Stimulated activated CD8-positive, alpha-beta memory T cell treated with anti-CD3 and anti-CD28 coated beads, Interleukin-15, amount 100 ng/mL, for 4 hours (primary cell): ENCODE measurements at regions not wholly inside any gene's neighbourhood (a gene's known extent, or its start where the extent isn't known, plus 50 kb on each side); places are given as distances from the start of the nearest gene placed in this dataset.
"Not testable (repeated sequence)": the region's sequence is repeated elsewhere in the genome, so short reads cannot be mapped to it uniquely, and the experiment has no call there.

Experiments
- DNase-seq, 2 donors: peaks; one replicate each; pipeline ENCODE4 v3.0.0-alpha.2; 2020; ENCODE audit warnings: low read depth in 2 of 2

- DNase-seq, result no peak
Measured at GRCh38 chr10:8338177-8338766, 283.8 kb downstream of the GATA3 start.

- no peak for DNase-seq
Measured at GRCh38 chr10:8344756-8345155, 290.3 kb downstream of the GATA3 start.

GRCh38 chr10:8346861-8347260 lies 292.4 kb downstream of the GATA3 start:
- DNase-seq, result no peak

- DNase-seq, result not testable (repeated sequence)
Measured at GRCh38 chr10:8347614-8348013, 293.1 kb downstream of the GATA3 start.

- no peak for DNase-seq
Measured at GRCh38 chr10:8349610-8350249, 295.2 kb downstream of the GATA3 start.

GRCh38 chr10:8350250-8350967 lies 295.9 kb downstream of the GATA3 start:
- DNase-seq, result no peak

GRCh38 chr10:8352171-8353075 lies 297.9 kb downstream of the GATA3 start:
- no peak for DNase-seq

- no peak for DNase-seq
Measured at GRCh38 chr10:8356283-8356682, 301.8 kb downstream of the GATA3 start.

GRCh38 chr10:8359467-8359866 lies 305.0 kb downstream of the GATA3 start:
- no peak for DNase-seq

- DNase-seq, result no peak
Measured at GRCh38 chr10:8360365-8360764, 305.9 kb downstream of the GATA3 start.

GRCh38 chr10:8360814-8361509 lies 306.5 kb downstream of the GATA3 start:
- no peak for DNase-seq

- no peak for DNase-seq
Measured at GRCh38 chr10:8361510-8361844, 307.0 kb downstream of the GATA3 start.

- DNase-seq, result peak in 1 of 2 donors; percentile 43
Measured at GRCh38 chr10:8365935-8366911, 311.7 kb downstream of the GATA3 start.

GRCh38 chr10:8367672-8368411 lies 313.4 kb downstream of the GATA3 start:
- not testable (repeated sequence) for DNase-seq

- DNase-seq, result no peak
Measured at GRCh38 chr10:8369666-8370065, 315.2 kb downstream of the GATA3 start.

GRCh38 chr10:8374334-8374733 lies 319.8 kb downstream of the GATA3 start:
- no peak for DNase-seq

GRCh38 chr10:8375137-8375536 lies 320.6 kb downstream of the GATA3 start:
- DNase-seq, result no peak

GRCh38 chr10:8378198-8378983 lies 323.9 kb downstream of the GATA3 start:
- no peak for DNase-seq
